GM18519 (cell line): ENCODE measurements at regions not wholly inside any gene's neighbourhood (a gene's known extent, or its start where the extent isn't known, plus 50 kb on each side); places are given as distances from the start of the nearest gene placed in this dataset.

Experiments used
- ATAC-seq: cut with Tn5 transposase; IDR thresholded peaks from one replicate; pipeline ENCODE4 v1.9.1; 2021; ENCODE audit warnings: mild to moderate bottlenecking, moderate library complexity; ENCODE audit not compliant: unreplicated experiment, low FRiP score

DNA sequence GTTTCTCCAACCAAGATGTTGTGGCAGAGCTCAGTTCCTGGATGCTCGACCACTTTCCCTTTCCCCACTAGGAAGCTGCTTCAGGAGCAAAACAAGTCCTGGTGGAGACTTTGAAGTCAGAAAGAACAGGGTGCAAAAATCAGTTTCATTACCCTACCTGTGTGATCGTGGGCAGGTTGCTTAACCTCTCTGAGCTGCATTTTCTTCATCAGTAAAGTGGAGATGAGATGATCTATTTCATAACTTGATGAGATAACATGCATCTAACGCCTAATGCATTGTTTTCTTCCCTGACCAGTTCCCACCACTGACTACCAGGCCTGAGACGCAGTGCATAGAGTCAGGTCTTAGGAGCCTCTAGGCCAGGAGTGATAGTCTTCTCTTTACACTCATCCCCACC is 470.0 kb downstream of the SOX6 start:
- no peak for ATAC-seq

DNA sequence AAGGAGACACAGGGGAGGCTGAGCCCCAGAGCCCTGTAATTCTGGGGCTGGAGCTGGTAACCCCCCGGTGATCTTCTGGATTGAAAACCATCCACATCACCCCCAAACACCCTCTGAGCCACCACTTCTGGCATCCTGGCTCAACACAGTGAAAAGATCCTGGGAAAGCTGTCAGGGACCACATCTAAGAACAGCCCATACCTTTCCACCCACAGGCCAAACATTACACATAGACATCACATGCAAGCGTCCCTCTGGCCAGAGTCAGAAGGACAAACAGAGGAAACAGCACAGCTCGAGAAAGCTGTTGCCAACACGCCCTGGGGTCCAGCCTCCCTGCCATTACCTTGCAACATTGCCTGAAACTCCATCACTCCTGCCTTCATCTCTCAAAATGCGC is 469.5 kb downstream of the SOX6 start:
- no peak for ATAC-seq

DNA sequence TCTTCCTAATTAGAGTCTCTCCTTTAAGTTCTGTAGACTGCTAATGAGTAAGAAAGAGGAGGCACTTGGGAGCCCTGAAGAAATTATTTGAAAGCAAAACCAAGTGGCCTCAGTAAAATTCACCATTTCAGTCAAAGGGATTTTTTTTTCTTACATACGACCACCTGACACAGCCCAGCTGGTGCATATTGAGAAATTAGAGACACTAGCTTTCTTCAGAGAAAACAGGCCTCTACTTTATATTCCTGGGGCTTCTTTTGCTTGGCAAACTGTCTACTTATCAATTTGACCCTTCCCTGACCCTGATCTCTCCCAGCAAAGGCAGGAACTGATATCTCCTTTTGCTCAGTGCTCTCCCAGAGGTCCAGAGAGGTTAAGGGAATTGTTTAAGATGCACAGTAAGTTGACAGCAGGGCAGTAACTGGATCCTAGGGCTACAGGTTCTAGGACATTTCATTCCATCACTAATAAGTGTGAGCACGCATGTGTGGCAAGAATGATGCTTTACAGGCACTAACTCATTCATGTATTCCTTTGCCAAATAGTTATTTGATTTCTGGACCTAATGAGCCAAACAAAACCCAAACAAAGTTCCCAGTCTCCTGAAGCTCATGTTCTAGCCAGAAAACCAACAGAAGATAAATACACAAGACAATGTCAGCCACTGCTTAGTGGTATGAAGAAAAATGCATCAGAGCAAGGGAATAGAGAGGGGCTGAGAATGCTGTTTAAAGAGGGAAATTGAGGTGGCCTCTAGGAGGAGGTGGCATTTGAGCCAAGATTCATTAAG is 467.6 kb downstream of the SOX6 start:
- no peak for ATAC-seq

DNA sequence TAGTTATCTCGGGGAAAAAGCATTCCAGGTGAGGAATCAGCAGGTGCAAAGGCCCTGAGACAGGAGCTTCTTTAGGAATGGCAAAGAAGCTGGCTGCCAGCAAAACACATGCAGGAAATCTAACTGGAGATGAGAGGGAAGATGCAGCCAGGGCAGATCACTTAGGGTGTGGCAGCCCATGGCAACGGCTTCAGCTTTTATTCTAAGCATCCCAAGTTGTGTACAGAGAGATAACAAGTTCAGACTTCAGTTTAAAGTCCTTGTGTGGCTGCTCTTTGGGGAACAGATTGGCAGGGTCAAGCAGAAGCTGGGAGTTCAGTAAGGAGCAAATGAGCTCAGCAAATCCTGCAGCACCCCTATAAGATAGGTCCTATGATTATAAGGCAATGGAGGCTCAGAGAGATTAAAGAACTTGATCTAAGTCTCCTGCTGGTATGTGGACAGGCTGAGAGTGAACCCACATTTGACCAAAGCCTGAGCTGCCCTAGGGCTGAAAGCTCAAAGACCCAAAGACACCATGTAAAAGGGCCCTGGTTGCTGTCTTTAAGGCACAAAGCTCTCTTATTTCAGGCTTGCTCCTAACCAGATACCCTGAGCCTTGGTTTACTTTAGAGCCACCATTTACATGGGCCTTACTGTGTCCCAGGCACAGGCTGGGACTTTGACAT is 466.8 kb downstream of the SOX6 start:
- no peak for ATAC-seq

DNA sequence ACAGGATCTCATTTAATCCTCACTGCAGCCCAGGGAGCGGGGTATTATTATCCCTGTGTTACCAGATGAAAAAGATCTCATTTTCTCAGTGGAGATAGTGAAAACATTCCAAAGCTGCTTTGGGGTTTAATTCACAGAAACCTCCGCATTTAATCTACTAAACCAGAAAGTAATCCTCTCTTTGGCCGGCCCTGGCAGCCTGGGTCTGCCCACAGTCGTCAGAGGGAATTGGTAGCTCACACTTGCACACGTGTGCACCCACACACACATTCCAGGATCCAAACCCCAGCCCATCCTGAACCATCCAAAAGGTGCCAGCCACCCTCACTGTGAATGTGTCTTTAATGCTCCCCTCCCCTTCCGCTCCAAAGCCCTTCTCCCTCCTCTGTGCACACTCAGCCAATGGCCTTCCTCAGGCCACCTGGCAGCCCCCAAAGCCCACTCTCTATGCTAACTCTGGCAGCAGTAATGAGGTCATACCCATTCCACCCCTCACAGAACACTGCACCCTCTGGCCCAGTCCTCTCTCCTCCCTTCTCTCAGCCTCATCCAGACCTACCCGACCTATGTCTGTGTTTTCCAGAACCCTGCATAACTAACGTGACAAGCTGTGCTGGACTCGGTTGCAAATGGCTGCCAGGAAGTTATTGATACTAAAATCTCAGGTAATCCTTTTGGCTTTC is 466.2 kb downstream of the SOX6 start:
- ATAC-seq: no peak

DNA sequence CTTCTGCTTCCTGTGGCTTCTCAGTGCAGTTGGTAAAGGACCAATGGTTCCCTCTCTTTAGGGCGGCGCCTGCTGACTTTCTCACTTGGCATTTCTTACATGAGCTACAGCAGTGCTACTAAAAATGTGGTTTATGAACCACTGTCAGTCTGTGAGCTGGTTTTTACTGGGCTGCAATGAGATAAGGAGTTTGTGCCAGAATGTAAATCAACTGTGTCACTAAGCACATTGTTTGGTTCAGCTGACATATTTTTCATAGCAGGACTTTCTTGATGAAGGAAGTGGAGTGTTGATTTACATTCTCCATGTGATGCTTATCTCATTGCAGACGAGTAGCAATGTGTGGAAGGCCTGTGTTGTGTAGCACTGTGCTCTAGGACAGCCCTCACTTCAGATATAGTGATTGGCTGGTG is 463.3 kb downstream of the SOX6 start:
- no peak for ATAC-seq

DNA sequence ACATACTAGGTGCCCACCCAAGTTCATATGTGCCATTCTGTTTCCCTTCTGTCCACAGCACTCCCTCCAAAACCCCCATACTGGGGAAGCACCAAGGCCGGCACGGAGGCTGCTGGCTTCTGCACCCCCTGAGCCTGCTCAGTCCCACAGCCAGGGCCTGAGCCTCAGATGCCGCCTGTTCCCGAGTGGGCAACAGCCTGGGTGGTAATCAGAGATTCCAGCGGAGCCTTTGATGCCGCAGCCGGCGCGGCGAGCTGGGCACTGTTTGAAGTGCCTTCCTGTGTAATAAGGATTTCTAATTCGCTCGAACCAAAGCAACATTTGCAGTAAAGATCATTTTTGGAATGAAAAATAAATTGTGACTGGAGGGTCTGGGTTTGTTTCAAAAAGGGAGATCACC is 460.3 kb downstream of the SOX6 start:
- no peak for ATAC-seq

DNA sequence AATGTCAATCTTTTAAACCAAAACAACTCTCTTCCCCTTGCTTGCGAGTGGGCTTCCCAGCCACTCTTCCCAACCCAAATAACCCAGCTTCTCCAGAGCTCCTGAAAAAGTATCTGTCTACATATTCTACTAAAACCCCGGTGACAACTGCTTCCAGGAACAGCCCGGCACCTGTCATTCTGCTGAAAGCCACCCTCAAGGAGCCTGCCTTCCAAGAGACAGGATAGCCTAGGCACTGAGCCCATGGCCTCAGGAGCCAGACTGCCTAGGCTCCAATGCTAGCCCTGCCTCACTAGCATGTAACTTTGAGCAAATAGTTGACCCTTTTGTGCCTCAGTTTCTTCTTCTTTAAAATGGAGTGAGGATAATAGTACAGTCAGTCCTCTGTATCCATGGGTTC is 459.8 kb downstream of the SOX6 start:
- no peak for ATAC-seq

DNA sequence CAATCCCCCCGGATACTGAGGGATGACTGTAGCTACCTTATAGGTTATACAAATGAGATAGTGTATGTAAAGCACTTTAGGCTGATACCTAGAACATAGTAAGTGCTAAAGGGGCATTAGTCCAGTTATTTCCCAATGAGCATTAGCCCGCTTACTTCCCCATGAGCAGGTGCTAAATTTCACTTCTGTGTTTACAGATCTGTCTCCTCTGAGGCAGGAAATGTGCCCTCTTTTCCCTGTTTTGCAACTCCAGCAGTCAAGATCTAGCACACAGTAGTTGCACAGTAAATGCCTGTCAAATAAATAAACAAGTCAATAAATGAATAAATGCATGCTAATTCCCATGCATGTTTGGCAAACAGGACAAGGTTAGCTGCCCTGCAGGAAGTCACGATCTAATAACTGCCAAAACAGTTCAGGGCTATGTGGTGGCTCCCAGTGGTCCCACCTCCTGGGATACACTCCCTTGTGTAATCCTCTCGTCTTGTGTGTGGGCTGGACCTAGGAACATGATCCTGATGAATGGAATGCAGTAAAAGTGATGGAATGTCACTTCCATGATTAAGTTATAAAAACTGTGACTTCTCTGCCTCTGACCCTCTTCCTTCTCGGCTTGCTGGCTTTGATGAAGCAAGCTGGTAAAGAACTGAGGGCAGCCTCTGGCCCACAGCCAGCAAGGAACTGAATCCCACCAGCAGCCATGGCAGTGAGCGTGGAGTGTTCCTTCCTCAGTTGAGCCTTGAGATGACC is 459.0 kb downstream of the SOX6 start:
- no peak for ATAC-seq

DNA sequence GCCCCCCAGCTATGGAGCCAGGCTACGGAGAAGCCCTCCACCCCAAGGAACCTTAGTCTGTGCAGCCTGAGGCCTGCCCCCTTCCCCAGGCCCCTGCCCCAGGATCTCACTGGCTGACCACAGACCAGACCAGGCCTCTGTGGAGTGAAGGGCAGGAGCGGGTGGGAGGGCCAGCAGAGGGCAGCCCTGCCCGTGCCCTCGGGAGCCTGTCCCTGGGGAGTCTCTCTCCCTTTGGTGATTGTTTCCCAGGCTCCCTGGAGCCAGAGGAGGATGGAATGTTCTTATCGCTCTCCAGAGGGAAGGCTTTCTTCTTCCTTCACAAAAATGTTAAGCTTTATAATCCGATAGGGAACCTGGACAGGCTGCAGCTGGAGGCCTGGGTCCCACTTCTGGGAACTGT is 455.3 kb downstream of the SOX6 start:
- ATAC-seq: no peak

DNA sequence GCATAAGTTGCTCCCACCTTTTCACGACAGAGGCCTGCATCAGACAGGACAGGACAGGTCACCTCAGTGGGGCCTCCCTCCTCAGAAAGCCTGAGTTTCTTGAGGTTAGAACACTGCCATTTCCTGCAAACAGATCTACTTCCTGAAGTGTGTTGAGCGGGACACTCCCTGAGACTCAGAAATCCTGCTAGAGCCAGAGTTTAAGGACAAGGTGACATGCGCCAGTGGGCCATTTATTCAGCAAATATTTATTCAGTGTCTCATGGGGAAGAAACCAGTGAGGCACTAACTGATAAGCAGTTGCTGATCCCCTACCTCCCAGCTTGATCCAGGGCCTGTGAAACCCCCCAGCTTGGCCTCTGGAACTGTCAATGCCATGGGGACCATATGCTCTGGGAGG is 454.6 kb downstream of the SOX6 start:
- ATAC-seq: no peak

DNA sequence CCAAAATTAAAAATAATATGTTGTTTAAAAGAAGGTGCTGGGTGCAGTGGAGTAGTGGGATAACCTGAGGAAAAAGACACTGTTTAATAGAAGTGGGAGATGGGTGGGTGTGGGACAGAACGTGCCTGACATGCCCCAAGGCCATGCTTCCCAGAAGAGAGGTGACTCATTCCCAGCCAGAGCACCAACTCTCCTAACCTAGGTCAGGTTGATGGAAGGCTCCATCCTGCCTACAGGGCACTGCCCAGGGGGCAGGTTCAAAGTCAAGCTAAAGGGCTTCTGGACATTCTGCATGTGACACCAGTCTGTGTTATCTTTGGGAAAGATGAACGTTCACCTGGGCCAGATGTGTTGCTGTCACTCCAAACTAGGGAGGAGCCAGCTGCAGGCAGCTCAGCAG is 453.1 kb downstream of the SOX6 start:
- no peak for ATAC-seq

DNA sequence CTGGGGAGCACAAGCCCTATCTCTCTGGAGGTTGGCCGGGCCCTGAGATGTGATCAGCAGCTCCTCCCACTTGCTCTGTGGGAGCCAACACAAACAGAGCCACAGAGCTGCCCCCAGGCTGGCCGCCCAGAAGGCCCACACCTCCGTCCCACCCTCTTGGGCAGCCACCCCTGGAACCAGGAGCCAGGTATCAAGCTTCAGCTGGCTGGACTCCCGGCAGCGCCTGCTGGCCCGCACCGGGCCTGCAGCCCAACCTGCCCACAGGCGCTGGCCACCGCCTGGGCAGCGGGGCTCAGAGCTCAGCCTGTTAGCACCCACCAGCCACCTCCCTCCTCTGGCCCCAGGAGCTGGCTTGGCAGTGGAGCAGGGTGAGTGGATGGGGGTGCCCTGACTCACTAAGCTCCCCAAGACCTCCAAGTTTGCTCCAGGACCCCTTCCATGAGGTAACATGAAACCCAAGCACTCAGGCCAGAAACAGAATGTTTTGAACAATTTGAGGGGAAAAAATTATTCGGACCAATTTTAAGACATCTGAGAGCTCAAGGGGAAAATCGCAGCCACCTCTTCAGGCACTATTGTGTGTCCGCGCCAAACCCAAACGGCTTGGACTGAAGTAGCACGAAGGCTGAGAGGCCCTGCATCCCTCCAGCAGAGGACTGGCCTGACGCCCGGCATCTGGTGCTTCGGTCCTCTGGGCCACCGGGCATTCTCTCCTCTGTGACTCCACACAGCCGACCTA is 450.8 kb downstream of the SOX6 start:
- ATAC-seq: no peak

DNA sequence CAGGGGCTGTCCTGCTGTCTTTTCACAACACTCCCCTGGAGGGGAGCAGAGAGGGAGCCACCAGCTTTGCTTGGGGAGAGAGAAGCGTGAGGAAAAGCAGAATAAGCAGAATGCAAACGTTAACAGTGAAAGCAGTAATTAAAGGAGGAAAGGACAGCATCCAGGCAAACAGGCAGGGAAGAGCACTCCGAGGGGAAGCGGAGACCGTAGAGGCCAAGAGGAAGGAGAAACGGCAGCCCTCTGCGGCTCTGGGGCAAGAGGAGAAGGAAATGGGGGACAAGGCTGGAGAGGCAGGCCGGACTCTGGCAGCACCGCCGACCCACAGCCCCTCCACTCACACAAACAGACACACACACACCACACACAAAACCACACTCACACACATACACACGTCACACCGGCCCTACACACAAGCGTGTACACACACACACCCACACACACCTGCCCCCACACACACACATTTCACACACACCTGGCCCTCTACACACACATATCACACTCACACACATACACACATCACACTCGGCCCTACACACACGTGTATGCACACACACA is 449.8 kb downstream of the SOX6 start:
- no peak for ATAC-seq

DNA sequence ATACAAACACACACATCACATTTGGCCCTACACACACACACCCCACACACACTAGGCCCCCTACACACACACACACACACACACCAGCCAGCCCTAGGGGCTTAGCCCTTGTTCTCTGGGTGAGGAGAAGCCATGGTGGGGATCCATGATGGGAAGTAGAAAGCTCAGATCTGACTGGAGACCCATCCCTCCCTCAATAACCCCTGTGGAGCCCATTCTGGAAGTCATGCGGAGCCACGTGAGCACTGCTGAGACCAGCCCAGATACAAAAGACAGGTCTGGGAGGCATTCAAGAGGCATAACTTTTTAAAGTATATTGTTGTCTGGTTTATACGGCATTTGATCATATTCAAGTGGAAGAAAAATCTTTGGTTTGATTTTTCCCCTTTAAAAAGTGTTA is 448.5 kb downstream of the SOX6 start:
- no peak for ATAC-seq

DNA sequence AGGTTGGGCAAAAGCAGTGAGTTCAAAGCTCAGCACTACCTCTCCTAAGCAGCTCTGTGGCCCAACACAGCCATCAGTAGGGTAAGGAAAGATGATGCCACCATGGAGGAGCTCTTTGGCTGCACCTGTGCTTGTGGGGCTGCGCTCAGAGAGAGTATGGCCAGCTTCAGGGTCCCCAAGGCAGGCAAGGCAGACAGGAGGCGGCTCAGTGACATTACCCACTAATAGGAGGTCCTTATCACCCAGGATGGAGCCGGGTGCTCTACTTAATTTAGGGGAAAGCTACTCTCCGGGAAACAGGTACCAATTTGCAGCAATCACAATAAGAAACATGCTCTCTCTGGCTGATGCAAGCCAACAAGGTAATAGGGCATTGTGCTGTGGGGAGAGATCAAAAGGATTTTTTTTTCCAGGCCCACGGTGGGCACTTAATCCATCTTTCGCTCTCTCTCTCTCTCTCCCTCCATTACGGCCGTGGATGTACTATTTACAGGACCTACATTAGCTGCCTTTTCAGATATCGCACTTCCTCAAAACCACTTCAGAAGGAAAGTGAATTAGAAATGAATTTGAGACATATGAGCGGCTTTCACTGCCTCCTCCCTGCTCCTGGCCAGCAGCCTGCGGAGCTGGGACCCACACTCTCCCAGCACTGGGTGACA is 446.3 kb downstream of the SOX6 start:
- no peak for ATAC-seq

DNA sequence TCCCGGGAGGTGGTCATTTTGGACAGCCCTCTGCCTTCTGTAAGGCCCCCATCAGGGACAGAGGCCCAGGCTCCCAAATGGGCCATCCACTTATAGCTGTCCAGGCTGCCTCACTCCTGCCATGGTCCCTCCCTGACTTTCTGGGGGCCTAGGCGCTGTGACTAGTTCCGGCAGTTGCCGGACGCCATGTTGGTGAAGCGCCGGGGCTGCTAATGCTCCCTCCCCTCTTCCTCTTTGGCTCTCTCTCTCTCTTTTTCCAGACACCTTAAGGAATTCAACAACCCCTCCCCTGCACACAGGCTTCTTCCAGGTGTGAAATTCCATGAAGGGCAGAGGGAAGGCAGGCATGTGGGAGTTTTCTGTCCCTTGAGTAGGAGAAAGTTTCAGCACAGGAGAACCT is 445.6 kb downstream of the SOX6 start:
- ATAC-seq: no peak

DNA sequence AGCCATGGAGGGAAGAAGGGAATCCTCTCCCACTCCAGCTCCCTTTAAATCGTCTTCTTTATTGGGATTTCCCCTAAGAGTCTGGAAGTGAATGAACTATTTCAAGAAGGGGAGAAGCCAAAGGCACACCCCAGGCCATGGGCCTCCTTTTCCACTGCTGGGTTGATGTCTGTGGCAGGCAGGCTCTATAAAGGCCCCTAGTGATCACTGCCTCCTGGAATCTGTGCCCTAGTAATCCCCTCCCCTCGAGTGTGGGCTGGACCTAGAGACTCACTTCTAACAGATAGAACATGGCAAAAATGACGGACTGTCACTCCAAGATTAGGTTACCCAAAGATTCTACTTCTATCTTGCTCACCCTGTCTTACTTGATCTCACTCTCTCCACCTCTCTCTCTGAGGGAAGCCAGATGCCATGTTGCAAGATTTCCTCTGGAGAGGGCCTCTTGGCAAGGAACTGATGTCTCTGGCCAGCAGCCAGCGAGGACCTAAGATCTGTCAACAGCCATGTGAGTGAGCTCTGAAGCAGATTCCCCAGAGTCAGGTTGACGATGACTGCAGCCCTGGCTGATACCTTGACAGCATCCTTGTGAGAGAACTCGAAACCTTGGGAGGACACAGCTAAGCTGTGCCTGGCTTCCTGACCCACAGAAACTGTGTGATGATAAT is 444.8 kb downstream of the SOX6 start:
- ATAC-seq: no peak

DNA sequence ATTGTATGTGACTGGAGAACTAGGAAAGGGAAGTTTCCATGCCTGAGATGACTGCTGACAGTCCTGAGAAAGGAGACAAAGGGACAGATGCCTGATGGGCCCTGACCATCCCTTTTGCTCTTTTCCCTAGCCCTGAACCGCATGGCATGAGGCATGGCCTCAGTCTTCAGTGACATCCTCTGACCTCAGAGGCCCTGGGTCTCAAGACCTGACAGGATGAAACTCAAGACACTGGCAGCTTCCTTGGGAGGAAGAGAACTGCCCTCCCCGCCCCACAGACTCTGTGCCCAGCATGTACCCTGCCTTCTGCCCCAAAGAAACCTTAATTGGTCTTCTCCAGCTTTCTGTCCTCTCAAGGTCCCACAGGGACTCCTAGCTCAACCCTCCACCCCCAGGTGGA is 444.1 kb downstream of the SOX6 start:
- ATAC-seq: no peak
